HG02763 (cell line): ENCODE measurements at regions not wholly inside any gene's neighbourhood (a gene's known extent, or its start where the extent isn't known, plus 50 kb on each side); places are given as distances from the start of the nearest gene placed in this dataset.
A peak's percentile ranks its signal among the peaks of the same experiment; 100 is the strongest.
"Not testable (repeated sequence)": the region's sequence is repeated elsewhere in the genome, so short reads cannot be mapped to it uniquely, and the experiment has no call there.

Experiments used
- ATAC-seq: cut with Tn5 transposase; IDR thresholded peaks from one replicate; pipeline ENCODE4 v1.9.1; 2021; ENCODE audit warnings: mild to moderate bottlenecking, moderate library complexity; ENCODE audit not compliant: unreplicated experiment

- ATAC-seq: no peak
Measured at GRCh38 chr4:115287426-115287825, 174.0 kb upstream of the NDST4 start.

GRCh38 chr4:115279330-115279729 lies 165.9 kb upstream of the NDST4 start:
- no peak for ATAC-seq

- no peak for ATAC-seq
Measured at GRCh38 chr4:115278830-115279229, 165.4 kb upstream of the NDST4 start.

DNA sequence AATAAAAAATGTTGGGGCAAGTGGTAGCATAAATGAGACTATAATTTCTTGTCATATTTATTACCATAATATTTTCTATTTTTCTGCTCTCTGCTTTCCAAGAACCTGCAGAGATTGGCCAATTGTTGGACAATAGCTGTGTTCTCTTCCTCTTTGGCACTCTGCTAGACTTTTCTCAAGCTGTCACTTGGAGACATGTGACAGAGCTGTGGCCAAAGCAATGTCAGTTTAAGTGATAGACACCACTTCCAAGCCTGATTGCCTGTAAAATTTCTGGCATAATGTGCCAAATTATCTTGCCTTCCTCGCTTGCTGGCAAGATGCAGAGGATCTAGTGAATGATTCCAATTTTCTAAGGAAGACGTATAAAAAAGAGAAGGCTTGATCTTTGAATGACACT lies 162.2 kb upstream of the NDST4 start:
- no peak for ATAC-seq

GRCh38 chr4:115274545-115274944 lies 161.1 kb upstream of the NDST4 start:
- peak; percentile 64 for ATAC-seq

DNA sequence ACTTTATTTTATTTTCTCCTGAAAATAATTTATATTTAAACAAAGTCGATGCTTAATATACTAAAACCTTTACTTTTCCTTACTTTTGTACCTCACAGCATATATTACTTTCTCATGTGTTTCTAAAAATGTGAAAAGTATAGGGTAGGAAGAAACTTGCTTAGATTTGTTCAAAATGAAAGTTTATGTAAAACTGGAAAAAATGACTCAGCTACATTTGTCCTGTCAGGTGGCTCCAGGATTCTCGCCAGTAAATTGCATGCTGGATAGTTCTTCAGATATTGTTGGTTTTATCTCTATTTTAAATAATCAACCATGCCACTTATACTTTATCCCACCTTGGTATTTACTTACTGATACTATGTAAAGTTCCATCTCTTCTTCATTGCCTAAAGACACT lies 159.2 kb upstream of the NDST4 start:
- ATAC-seq: peak; percentile 31

GRCh38 chr4:115272185-115272584 lies 158.8 kb upstream of the NDST4 start:
- peak; percentile 52 for ATAC-seq

DNA sequence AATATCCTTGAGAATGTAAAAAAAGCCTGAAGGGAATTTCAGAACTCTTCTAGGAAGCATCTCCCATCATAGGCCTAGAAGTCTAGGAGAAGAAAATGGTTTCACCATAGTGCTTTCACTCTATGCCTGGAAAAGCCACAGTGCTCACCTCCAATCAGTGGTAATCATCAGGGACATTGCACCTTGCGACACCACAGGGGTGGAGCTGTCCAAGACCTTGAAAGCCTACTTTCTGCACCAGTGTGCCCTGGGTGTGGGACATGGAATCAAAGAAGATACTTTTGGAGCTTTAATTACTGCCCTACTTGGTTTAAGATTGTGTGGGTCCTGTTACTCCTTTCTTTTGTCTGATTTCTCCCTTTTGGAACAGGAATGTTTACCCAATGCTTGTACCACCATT lies 146.8 kb upstream of the NDST4 start:
- no peak for ATAC-seq

DNA sequence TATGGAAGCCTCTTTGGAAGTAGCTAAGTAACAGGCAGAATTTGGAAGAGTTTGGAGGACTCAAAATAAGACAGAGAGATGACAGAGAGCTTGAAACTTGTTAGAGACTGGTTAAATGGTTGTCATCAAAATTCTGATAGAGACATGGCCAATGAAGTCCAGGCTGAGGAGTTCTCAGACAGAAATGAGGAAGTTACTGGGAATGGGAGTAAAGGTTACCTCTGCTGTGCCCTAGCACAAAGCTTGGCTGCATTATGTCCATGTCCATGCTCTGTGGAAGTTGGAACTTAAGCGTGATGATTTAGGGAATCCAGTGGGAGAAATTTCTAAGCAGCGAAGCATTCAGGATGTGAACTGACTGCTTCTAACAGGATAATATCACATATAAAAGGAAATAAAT lies 146.2 kb upstream of the NDST4 start:
- no peak for ATAC-seq

- no peak for ATAC-seq
Measured at GRCh38 chr4:115249808-115250207, 136.4 kb upstream of the NDST4 start.

DNA sequence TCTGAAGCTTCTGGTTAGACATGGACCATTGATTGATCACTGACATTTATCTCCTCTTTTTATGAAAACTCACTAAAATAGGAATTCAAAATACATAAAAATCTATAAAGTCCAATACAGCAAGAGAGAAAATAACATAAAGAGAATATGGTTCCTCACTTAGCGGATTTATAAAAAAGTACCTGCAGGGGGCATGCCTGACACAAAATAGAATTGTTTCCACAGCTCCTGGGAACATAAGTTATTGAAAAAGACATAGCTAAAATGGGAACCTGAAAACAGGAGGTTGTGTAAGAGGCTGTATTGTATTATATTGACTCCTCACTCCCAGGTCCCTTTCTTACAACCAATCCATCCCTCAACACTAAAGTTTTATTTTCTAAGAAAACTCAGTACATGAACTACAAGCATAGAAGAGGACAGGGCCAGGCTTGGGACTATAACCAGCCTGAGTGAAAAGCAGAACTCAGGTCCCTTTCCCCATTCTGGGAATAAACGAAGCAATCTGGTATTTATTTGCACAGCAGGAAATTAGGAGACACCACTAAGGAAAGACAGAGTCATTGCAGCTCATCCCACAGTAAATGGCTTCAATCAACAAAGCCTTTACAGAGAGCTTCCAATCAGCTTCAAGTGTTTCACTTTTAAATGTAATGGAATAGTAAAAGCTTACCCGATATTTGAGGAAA lies 121.1 kb upstream of the NDST4 start:
- no peak for ATAC-seq

DNA sequence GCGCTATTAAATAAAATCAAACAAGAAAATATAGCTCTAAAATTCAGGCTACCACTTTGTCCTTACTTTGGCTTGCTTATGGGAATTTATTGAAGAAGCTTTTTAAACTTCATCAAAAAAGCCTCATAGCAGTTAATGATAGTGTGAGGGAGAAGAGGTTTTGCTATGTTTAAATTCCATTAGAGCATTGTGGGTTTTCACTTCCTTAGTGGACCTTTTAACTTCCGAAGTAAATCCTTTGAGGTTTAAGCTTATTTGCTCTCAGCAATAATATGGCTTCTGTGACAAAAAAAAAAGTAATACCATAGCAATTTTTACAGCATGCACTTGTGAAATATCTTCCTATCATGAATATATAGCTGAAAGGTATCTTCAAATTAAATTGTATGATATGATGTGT lies 120.2 kb upstream of the NDST4 start:
- no peak for ATAC-seq

DNA sequence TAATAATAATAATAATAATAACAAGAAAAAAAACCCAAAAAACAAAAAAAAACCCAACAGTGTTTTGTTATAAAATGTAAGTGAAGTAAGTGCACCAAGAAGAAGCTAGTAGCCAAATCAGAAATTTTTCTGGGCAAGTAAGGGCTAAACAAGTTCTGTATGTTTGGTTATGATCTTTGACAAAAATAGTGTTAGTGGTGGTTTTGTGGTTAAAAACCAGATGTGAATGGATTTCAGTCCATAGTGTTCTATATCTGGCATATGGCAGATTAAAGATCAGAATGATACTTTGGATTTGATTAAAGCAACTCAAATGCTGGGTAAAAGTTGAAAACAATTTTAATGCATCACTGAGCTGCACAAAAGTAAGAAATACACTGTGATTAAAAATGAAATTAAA lies 116.5 kb upstream of the NDST4 start:
- ATAC-seq: no peak

DNA sequence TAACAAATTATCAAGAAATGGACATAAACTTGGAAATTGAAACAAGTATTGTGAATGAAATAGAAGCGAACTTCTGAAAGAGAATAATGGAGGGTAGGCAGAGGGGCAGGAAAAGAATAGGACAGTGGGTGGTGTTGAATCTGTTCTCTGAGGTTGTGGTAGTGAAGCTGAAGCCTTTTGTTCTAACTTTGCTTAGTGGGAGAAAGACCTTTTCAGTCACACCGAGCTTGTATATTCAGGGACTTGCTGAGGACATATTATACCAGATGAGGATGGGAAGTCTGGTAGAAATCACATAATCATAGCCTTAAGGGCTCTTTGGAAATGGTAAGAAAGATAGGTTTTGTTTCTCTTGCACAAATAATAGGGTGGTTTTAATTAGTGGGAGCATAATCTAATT lies 115.4 kb upstream of the NDST4 start:
- no peak for ATAC-seq

- no peak for ATAC-seq
Measured at GRCh38 chr4:115222061-115222460, 108.6 kb upstream of the NDST4 start.

DNA sequence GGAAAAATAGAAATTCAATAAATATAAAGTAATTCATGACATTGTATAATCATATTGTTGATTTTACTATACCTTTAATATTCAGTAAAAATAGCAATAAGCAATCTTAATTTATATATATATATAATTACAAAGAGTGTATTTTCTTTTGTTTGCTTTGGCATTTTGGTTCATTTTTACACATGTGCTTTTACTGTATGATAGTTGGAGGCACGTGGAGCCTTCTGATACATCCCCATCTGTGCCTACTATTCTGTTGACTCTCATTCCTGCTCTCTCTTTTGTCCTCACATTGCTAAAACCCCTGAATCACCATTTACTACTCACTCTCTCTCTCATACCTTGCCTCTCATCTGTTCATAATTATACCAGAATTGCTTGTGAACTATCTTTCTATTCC lies 106.4 kb upstream of the NDST4 start:
- no peak for ATAC-seq

GRCh38 chr4:115219315-115219860 lies 106.0 kb upstream of the NDST4 start:
- ATAC-seq: no peak

GRCh38 chr4:115215935-115216334 lies 102.5 kb upstream of the NDST4 start:
- no peak for ATAC-seq

- ATAC-seq: no peak
Measured at GRCh38 chr4:115213716-115214115, 100.3 kb upstream of the NDST4 start.

DNA sequence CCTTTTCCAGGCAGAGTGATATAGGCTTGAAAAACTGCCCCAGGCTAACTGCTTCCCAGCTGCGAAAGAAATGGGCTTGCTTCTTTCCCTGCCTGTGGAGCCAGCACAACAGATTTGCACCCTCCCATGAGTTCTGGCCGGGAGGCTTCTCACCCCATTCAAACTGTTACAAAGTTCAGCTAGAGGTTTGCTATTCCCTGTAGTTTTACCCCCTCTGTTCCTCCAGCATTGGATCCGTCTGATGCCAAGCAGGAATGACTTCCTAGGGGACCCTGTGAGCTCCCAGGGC lies 87.6 kb upstream of the NDST4 start:
- ATAC-seq: no peak

DNA sequence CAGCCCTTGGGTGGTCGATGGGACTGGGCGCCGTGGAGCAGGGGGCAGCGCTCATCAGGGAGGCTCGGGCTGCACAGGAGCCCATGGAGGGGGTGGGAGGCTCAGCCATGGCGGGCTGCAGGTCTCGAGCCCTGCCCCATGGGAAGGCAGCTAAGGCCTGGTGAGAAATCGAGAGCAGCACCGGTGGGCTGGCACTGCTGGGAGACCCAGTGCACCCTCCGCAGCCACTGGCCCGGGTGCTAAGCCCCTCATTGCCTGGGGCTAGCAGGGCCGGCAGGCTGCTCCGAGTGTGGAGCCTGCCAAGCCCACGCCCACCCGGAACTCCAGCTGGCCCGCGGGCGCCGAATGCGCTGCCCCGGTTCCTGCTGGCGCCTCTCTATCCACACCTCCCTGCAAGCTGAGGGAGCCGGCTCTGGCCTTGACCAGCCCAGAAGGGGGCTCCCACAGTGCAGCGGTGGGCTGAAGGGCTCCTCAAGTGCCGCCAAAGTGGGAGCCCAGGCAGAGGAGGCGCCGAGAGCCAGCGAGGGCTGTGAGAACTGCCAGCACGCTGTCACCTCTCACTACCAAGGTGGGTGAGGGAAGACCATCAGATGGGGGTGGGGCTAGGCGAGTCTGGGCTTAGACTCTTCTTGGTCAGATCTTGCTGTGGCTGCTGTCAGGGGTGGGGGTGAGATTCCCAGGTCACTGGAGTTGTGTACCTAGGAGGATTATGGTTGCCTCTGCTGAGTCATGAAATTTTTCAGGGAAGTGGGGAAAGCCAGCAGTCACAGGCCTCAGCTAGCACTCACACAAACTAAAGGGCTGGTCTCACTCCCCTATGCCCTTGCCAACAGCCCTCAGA lies 87.0 kb upstream of the NDST4 start:
- not testable (repeated sequence) for ATAC-seq

- not testable (repeated sequence) for ATAC-seq
Measured at GRCh38 chr4:115194612-115195011, 81.2 kb upstream of the NDST4 start.
